GM12864 (cell line): ENCODE measurements at regions not wholly inside any gene's neighbourhood (a gene's known extent, or its start where the extent isn't known, plus 50 kb on each side); places are given as distances from the start of the nearest gene placed in this dataset.

Experiments used
- DNase-seq: peaks from one replicate; pipeline ENCODE4 v3.0.0-alpha.2; 2011; ENCODE audit warnings: low read depth
- H3K4me3 ChIP-seq: 2 replicates; pipeline ENCODE4 v1.5.1; 2011; ENCODE audit warnings: mild to moderate bottlenecking, low read depth, low read length, control low read depth
- CTCF ChIP-seq: IDR thresholded peaks from 2 replicates; pipeline ENCODE4 v1.5.1; 2011; ENCODE audit warnings: low read depth, mild to moderate bottlenecking, moderate library complexity, low read length, control low read depth, inconsistent platforms; ENCODE audit errors: missing control alignments

- no peak overlapping the region for H3K4me3 ChIP-seq
- DNase-seq: no peak
- TF ChIP-seq CTCF: no peak
Observed at GRCh38 chr6:144602523-144603180, 317.5 kb downstream of the UTRN start.

DNA sequence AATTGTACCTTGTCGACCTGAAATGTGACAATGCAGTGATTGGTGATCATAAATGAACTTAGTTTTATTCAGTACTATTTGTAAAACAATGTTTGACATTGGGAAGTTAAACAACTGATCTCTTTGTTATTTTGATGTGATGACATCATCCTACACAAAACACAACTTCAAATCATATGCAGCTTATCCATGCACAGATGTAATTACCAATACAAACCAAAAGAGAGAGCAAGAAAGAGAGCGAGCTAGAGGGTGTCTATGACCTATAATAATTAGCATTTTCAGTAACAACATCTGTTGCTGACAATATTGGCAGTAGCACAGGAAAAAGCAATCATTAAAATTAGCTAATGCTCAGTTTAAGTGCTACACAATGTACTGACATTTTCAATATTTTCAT lies 320.9 kb downstream of the UTRN start:
- H3K4me3 ChIP-seq: no peak overlapping the region
- no peak for TF ChIP-seq CTCF
- DNase-seq: no peak

GRCh38 chr6:144607998-144608735 lies 323.0 kb downstream of the UTRN start:
- no peak for DNase-seq
- no peak overlapping the region for H3K4me3 ChIP-seq
- TF ChIP-seq CTCF: no peak

- no peak overlapping the region for H3K4me3 ChIP-seq
- DNase-seq: no peak
- no peak for TF ChIP-seq CTCF
Observed at GRCh38 chr6:144612811-144613210, 327.7 kb downstream of the UTRN start.

- DNase-seq: no peak
- H3K4me3 ChIP-seq: no peak overlapping the region
- no peak for TF ChIP-seq CTCF
Observed at GRCh38 chr6:144613859-144614258, 328.7 kb downstream of the UTRN start.

GRCh38 chr6:144615870-144616269 lies 330.7 kb downstream of the UTRN start:
- TF ChIP-seq CTCF: no peak
- no peak overlapping the region for H3K4me3 ChIP-seq
- no peak for DNase-seq

GRCh38 chr6:144617191-144617590 lies 332.1 kb downstream of the UTRN start:
- no peak for TF ChIP-seq CTCF
- DNase-seq: no peak
- H3K4me3 ChIP-seq: no peak overlapping the region
